ENCODE measurements at regions not wholly inside any gene's neighbourhood (a gene's known extent, or its start where the extent isn't known, plus 50 kb on each side); places are given as distances from the start of the nearest gene placed in this dataset.

DNA sequence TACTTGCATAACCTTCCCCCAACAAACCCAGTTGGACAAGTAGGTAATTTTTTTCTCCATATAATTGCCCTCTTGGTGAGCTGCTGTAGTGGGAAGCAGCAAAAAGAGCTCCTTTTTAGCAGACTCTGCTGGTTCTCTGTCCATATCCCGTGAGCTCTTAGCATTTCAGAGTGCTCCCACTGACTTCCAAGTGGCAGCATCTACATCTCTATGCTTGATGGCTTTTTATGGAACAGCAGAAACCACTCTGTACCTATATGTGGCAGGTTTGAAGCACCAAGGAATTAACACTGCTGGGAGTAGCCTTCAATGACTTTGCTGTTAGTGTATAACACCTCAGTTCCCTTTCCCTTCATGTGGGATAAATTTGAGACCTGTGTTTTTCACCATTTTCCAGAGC is 168.4 kb upstream of the NHS start:
- TF ChIP-seq, protein P1, sequence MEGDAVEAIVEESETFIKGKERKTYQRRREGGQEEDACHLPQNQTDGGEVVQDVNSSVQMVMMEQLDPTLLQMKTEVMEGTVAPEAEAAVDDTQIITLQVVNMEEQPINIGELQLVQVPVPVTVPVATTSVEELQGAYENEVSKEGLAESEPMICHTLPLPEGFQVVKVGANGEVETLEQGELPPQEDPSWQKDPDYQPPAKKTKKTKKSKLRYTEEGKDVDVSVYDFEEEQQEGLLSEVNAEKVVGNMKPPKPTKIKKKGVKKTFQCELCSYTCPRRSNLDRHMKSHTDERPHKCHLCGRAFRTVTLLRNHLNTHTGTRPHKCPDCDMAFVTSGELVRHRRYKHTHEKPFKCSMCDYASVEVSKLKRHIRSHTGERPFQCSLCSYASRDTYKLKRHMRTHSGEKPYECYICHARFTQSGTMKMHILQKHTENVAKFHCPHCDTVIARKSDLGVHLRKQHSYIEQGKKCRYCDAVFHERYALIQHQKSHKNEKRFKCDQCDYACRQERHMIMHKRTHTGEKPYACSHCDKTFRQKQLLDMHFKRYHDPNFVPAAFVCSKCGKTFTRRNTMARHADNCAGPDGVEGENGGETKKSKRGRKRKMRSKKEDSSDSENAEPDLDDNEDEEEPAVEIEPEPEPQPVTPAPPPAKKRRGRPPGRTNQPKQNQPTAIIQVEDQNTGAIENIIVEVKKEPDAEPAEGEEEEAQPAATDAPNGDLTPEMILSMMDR (IDR thresholded peaks at IDR 0.05), result no peak
- no peak for TF ChIP-seq POLR2A (IDR thresholded peaks at IDR 0.05)
